ENCODE measurements at regions not wholly inside any gene's neighbourhood (a gene's known extent, or its start where the extent isn't known, plus 50 kb on each side); places are given as distances from the start of the nearest gene placed in this dataset.

GRCh38 chr12:115108129-115109100 lies 424.4 kb upstream of the TBX3 start:
- Histone ChIP-seq H4K20me1 (replicated peaks; ENCODE audit: control insufficient read depth, extremely low read depth, insufficient read depth, low read length) (no peaks in the 10 kb centered on the region), H3K27ac (ENCODE audit: insufficient read depth, low read depth, low read length) (no peak overlapping the region), H3K9me3 (replicated peaks; ENCODE audit: control insufficient read depth, insufficient read depth, low read length) (peaks cover 8% of the 10 kb centered on the region), H2AFZ (ENCODE audit: low read depth, low read length) (no peak overlapping the region), H3K4me2 (ENCODE audit: insufficient read depth, low read length) (no peak overlapping the region), H3K79me2 (ENCODE audit: control insufficient read depth, insufficient read depth, low read length) (no peaks in the 10 kb centered on the region), H3K9me1 (replicated peaks; ENCODE audit: control insufficient read depth, extremely low read depth, insufficient read depth, low read length) (no peaks in the 10 kb centered on the region), H3K4me3 (replicated peaks in 1 of 3; ENCODE audit: insufficient read depth in 1 of 3, low read depth in 1 of 3, low read length in 3 of 3) (no peak overlapping the region), H3K4me1 (ENCODE audit: control insufficient read depth, extremely low read depth, insufficient read depth, low read length) (no peaks in the 10 kb centered on the region), H3K36me3 (ENCODE audit: control insufficient read depth in 2 of 2, extremely low read depth in 1 of 2, insufficient read depth in 2 of 2, low read length in 2 of 2) (no peaks in the 10 kb centered on the region), H3K27me3 (ENCODE audit: control insufficient read depth in 2 of 2, insufficient read depth in 2 of 2, low read length in 2 of 2) (no peaks in the 10 kb centered on the region), H3K9ac (replicated peaks; ENCODE audit: extremely low read depth, insufficient read depth, low read length) (no peak overlapping the region)
- TF ChIP-seq POLR2AphosphoS5 (IDR thresholded peaks at IDR 0.05; ENCODE audit: insufficient read depth, low read depth, low read length): no peak
- no peak for TF ChIP-seq JUN (IDR thresholded peaks at IDR 0.05; ENCODE audit: borderline replicate concordance, insufficient read depth, insufficient read length, low read depth)
- no peak for TF ChIP-seq MAX (IDR thresholded peaks at IDR 0.05; ENCODE audit: insufficient read depth, insufficient read length)
- no peak for TF ChIP-seq EZH2 (IDR thresholded peaks at IDR 0.05; ENCODE audit: borderline replicate concordance, low read depth, low read length, severe bottlenecking)
- TF ChIP-seq POLR2A (IDR thresholded peaks at IDR 0.05; ENCODE audit: low read depth, low read length): no peak
- no peak for TF ChIP-seq FOS (IDR thresholded peaks at IDR 0.05; ENCODE audit: borderline replicate concordance, insufficient read depth, low read length)
- no peak for TF ChIP-seq CTCF (IDR thresholded peaks at IDR 0.05; ENCODE audit: extremely low read depth in 1 of 2, insufficient read depth in 1 of 2, low read depth in 1 of 2, low read length in 2 of 2)
- TF ChIP-seq GATA2 (IDR thresholded peaks at IDR 0.05; ENCODE audit: insufficient read depth, insufficient read length, low read depth, low read length): no peak
- no peak for TF ChIP-seq MYC (IDR thresholded peaks at IDR 0.05; ENCODE audit: low read depth, low read length)
- intact Hi-C loops (cut with micrococcal nuclease) (no loop called here), dilution Hi-C loops (cut with MboI; ENCODE audit: extremely low pct_ligation_motif_present, low sequenced_read_pairs) (no loop called here)
- no TSS peak for BruUV-seq (replicated peaks)
- POLR2A ChIA-PET: no interaction called here
- CTCF ChIA-PET: no interaction called here
- FAIRE-seq (no peak), DNase-seq (ENCODE audit: low read depth, low spot score) (no peak)

Data from endothelial cell of umbilical vein (primary cell).